ENCODE measurements at regions not wholly inside any gene's neighbourhood (a gene's known extent, or its start where the extent isn't known, plus 50 kb on each side); places are given as distances from the start of the nearest gene placed in this dataset.
"Not testable (repeated sequence)": the region's sequence is repeated elsewhere in the genome, so short reads cannot be mapped to it uniquely, and the experiment has no call there.

- ChIA-PET CTCF (no interaction called here), POLR2A (no interaction called here)
- no peak for TF ChIP-seq CTCF (IDR thresholded peaks at IDR 0.05; ENCODE audit: insufficient read depth, low read length, missing control alignments)
- H3K4me3 ChIP-seq (ENCODE audit: low read depth, low read length), result no peak overlapping the region
- no peak for DNase-seq (ENCODE audit: low read depth, low spot score)
Observed at GRCh38 chr11:122405547-122406341, 249.8 kb upstream of the UBASH3B start.

GRCh38 chr11:122404571-122404970 lies 251.0 kb upstream of the UBASH3B start:
- POLR2A ChIA-PET, result no interaction called here
- CTCF ChIA-PET, result no interaction called here
- no peak for TF ChIP-seq CTCF (IDR thresholded peaks at IDR 0.05; ENCODE audit: insufficient read depth, low read length, missing control alignments)
- no peak for DNase-seq (ENCODE audit: low read depth, low spot score)
- H3K4me3 ChIP-seq (ENCODE audit: low read depth, low read length), result no peak overlapping the region

- DNase-seq (ENCODE audit: low read depth, low spot score); H3K4me3 ChIP-seq (ENCODE audit: low read depth, low read length); CTCF ChIA-PET; POLR2A ChIA-PET: not testable (repeated sequence)
Observed at GRCh38 chr11:122401581-122401980, 253.9 kb upstream of the UBASH3B start.

GRCh38 chr11:122399375-122399774 lies 256.1 kb upstream of the UBASH3B start:
- ChIA-PET CTCF (no interaction called here), POLR2A (no interaction called here)
- no peak for TF ChIP-seq CTCF (IDR thresholded peaks at IDR 0.05; ENCODE audit: insufficient read depth, low read length, missing control alignments)
- no peak for DNase-seq (ENCODE audit: low read depth, low spot score)
- no peak overlapping the region for H3K4me3 ChIP-seq (ENCODE audit: low read depth, low read length)

- H3K4me3 ChIP-seq (ENCODE audit: low read depth, low read length), result no peak overlapping the region
- TF ChIP-seq CTCF (IDR thresholded peaks at IDR 0.05; ENCODE audit: insufficient read depth, low read length, missing control alignments), result no peak
- ChIA-PET CTCF (no interaction called here), POLR2A (no interaction called here)
- DNase-seq (ENCODE audit: low read depth, low spot score), result no peak
Observed at GRCh38 chr11:122398851-122399250, 256.7 kb upstream of the UBASH3B start.

GRCh38 chr11:122398167-122398566 lies 257.4 kb upstream of the UBASH3B start:
- no peak overlapping the region for H3K4me3 ChIP-seq (ENCODE audit: low read depth, low read length)
- CTCF ChIA-PET, result no interaction called here
- no peak for TF ChIP-seq CTCF (IDR thresholded peaks at IDR 0.05; ENCODE audit: insufficient read depth, low read length, missing control alignments)
- POLR2A ChIA-PET, result no interaction called here
- no peak for DNase-seq (ENCODE audit: low read depth, low spot score)

GRCh38 chr11:122395282-122395681 lies 260.2 kb upstream of the UBASH3B start:
- no peak for DNase-seq (ENCODE audit: low read depth, low spot score)
- CTCF ChIA-PET, result no interaction called here
- TF ChIP-seq CTCF (IDR thresholded peaks at IDR 0.05; ENCODE audit: insufficient read depth, low read length, missing control alignments), result no peak
- POLR2A ChIA-PET, result no interaction called here
- H3K4me3 ChIP-seq (ENCODE audit: low read depth, low read length), result no peak overlapping the region

All from AG04449 (cell line).